ENCODE measurements at regions not wholly inside any gene's neighbourhood (a gene's known extent, or its start where the extent isn't known, plus 50 kb on each side); places are given as distances from the start of the nearest gene placed in this dataset.

DNA sequence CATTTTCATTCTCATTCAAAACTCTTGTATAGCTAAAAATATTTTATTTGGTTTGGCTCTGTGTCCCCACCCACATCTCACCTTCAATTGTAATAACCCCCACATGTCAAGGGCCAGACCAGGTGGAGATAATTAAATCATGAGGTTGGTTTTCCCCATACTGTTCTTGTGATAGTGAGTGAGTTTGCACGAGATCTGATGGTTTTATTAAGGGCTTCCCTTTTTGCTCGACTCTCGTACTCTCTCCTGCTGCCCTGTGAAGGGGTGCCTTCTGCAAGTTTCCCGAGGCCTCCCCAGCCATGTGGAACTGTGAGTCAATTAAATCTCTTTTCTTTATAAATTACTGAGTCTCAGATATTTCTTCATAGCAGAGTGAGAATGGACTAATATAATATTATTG, 768.0 kb downstream of the STIM2 start:
- TF ChIP-seq ZNF384 (IDR thresholded peaks at IDR 0.05) (no peak), L3MBTL2 (conservative IDR thresholded peaks at IDR 0.05) (no peak), NFRKB (IDR thresholded peaks at IDR 0.05) (no peak), BHLHE40 (IDR thresholded peaks at IDR 0.05; ENCODE audit: borderline replicate concordance) (no peak), FOXK2 (IDR thresholded peaks at IDR 0.05) (no peak), FOXA1 (IDR thresholded peaks at IDR 0.05) (no peak), SP1 (IDR thresholded peaks at IDR 0.05) (no peak)

All from HEK293T (cell line).